GM21360 (cell line): ENCODE measurements at regions not wholly inside any gene's neighbourhood (a gene's known extent, or its start where the extent isn't known, plus 50 kb on each side); places are given as distances from the start of the nearest gene placed in this dataset.
"Not testable (repeated sequence)": the region's sequence is repeated elsewhere in the genome, so short reads cannot be mapped to it uniquely, and the experiment has no call there.

Experiments
- ATAC-seq: cut with Tn5 transposase; IDR thresholded peaks from one replicate; pipeline ENCODE4 v1.9.1; 2021; ENCODE audit warnings: mild to moderate bottlenecking, moderate library complexity; ENCODE audit not compliant: unreplicated experiment

- ATAC-seq = no peak
Measured at GRCh38 chr2:142668420-142668819, 209.0 kb upstream of the KYNU start.

DNA sequence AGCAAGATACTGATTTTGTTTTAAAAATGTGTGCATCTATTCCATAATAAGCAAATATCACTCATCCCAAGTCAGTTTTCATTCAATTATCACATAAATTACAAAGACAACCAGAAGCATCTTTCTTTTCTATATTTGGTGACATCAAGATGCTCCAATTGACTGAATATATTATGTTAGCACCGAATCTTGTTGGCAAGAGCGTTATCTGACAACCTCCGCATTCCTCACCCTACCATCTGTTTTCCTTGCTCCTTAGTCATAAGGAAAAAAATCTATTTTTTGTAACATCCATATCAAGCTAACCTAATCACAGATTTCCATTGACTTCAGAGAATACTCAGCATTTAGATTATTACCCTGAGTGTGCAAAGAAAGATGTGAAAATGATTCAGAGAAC, 212.2 kb upstream of the KYNU start:
- ATAC-seq = no peak

- ATAC-seq = no peak
Measured at GRCh38 chr2:142650601-142651000, 226.9 kb upstream of the KYNU start.

GRCh38 chr2:142649581-142649980, 227.9 kb upstream of the KYNU start:
- no peak for ATAC-seq

DNA sequence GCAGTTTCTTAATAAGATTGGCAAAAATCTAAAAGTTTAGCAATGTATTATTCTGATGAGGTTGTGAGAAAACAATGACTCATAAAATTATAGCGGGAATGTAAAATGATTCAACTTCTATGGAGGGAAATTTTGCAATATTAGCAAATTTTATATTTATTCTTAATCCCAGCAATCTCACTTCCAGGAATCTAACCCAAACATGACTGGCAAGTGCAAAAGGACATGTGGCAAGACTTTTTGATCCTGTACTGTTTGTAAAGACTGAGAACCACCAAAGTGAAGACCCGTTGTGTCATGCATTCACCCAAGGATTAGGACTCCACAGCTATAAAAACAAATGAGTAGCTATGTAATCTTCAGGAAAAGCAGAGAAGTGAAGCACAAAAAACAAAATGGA, 234.8 kb upstream of the KYNU start:
- ATAC-seq = no peak

- ATAC-seq = no peak
Measured at GRCh38 chr2:142629193-142629592, 248.3 kb upstream of the KYNU start.

DNA sequence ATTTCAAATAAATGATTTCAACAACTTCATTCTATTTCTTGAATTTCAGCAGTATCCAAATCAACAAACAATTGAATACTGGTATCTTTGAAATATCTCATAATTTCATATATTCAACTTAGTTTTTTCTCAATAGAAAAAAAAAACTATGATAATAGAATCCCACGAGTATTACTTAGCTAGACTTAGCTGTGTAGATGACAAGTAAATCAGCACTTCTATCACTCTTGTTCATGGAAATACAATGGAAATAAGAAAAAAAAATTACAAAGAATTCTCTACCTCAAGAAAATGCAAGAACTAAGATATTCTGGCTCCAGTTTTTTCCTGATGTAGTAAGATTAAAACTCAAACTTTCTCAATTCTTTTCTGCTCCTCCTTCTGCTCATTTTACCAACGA, 256.2 kb upstream of the KYNU start:
- no peak for ATAC-seq

DNA sequence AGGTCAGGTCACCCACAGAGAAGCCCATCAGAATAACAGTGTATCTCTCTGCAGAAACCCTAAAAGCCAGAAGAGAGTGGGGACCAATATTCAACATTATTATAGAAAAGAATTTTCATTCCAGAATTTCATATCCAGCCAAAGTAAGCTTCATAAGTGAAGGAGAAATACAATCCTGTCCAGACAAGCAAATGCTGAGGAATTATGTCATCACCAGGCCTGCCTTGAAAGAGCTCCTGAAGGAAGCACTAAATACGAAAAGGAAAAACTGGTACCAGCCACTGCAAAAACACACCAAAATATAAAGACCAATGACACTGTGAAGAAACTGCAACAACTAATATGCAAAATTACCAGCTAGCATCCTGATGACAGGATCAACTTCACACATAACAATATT, 260.0 kb upstream of the KYNU start:
- no peak for ATAC-seq

DNA sequence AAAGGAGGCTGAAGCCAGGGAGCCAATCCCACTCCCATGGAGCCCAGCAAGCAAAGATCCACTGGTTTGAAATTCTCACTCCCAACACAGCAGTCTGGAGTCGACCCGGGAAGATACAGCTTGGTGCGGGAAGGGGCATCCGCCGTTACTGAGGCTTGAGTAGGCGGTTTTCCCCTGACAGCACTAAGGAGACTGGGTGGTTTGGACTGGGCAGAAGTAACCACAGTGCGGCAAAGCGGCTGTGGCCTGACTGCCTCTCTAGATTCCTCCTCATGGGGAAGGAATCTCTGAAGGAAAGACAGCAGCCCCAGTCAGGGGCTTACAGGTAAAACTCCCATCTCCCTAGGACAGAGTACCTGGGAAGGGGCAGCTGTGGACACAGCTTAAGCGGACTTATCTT, 261.6 kb upstream of the KYNU start:
- no peak for ATAC-seq

GRCh38 chr2:142613193-142613592, 264.3 kb upstream of the KYNU start:
- ATAC-seq = not testable (repeated sequence)

- ATAC-seq = no peak
Measured at GRCh38 chr2:142605421-142605820, 272.0 kb upstream of the KYNU start.

GRCh38 chr2:142603759-142604158, 273.7 kb upstream of the KYNU start:
- ATAC-seq = no peak

- no peak for ATAC-seq
Measured at GRCh38 chr2:142602418-142602989, 275.0 kb upstream of the KYNU start.

GRCh38 chr2:142601794-142602193, 275.7 kb upstream of the KYNU start:
- no peak for ATAC-seq

- ATAC-seq = no peak
Measured at GRCh38 chr2:142599504-142599903, 278.0 kb upstream of the KYNU start.

- no peak for ATAC-seq
Measured at GRCh38 chr2:142598846-142599245, 278.6 kb upstream of the KYNU start.

DNA sequence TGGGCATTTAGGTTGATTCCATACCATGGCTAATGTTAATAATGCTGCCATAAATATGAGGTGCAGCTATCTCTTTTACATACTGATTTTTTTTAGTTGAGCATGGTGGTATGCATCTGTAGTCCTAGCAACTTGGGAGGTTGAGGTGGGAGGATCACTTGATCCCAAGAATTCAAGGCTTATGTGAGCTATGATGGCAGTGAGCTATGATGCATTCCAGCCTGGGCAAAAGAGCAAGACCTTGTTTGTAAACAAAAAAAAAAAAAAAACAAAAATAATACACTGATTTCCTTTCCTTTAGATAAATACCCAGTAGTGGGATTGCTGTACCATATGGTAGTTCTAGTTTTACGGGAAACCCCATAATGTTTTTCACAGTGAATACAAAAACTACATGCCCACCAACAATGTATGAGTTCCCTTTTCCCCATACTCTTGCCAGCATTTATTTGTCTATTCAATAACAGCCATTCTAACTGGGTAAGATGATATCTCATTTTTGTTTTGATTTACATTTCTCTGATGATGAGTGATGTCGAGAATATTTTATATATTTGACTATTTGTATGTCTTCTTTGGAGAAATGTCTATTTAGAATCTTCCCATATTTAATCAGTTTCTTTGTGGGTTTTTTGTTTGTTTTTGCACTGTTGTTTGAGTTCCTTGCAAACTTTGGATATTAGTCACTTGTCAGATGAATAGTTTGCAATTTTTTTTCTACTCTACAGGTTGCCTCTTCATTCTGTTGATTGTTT, 281.0 kb upstream of the KYNU start:
- ATAC-seq = no peak

DNA sequence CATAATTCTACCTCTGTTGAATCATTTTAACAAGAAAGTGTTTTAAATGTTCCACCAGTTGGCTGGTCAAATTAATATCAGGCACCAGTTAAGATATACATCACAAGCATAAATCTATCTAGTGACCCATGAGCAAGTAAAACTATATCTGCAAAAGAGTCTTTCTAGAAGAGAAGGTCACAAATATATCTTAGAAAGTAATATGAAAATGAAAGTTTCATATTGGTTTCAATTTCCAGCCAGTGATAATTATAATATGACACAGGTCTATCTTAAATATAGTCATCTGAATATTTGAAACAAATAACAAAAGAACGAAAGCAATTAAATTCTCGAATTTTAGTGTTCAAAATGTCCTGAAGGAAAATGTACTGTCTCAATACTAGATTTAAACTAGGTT, 282.5 kb upstream of the KYNU start:
- no peak for ATAC-seq

DNA sequence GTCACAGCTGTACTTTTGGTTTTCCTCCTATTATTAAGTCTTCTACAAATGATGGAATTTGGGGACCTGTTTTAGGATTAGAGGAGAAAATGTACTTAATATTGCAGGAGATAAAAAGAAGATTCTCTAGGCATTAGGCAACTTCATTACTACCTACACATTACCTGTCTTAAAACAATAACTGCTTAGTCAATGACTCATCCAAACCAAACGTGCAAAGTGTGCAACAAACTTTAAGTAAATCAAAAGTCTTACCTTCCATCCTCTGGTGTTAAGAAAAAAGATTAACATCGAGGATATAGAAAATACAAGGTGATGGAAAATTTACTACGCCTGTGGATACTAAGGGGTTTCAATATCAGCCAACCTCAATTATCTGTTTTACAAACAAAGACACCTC, 285.3 kb upstream of the KYNU start:
- ATAC-seq = no peak

DNA sequence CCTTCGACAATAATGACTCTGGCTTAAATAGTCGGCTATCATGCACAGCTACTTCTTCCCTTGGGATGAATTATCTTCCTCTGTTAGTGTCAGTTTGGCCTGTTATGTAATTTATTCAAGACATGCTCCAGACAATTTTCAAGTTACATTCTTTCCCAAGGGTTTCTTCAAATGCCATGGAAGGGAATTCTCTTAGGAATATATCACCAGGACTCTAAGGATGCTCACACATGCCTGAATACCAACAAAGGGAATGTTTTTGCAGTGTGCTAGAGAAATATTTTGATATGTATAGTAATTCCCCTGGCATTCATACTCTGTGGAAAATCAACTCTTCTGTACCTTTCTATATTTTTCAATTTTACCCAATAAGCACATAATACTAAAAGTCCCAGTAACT, 286.0 kb upstream of the KYNU start:
- ATAC-seq = no peak

GRCh38 chr2:142588269-142588668, 289.2 kb upstream of the KYNU start:
- ATAC-seq = no peak

DNA sequence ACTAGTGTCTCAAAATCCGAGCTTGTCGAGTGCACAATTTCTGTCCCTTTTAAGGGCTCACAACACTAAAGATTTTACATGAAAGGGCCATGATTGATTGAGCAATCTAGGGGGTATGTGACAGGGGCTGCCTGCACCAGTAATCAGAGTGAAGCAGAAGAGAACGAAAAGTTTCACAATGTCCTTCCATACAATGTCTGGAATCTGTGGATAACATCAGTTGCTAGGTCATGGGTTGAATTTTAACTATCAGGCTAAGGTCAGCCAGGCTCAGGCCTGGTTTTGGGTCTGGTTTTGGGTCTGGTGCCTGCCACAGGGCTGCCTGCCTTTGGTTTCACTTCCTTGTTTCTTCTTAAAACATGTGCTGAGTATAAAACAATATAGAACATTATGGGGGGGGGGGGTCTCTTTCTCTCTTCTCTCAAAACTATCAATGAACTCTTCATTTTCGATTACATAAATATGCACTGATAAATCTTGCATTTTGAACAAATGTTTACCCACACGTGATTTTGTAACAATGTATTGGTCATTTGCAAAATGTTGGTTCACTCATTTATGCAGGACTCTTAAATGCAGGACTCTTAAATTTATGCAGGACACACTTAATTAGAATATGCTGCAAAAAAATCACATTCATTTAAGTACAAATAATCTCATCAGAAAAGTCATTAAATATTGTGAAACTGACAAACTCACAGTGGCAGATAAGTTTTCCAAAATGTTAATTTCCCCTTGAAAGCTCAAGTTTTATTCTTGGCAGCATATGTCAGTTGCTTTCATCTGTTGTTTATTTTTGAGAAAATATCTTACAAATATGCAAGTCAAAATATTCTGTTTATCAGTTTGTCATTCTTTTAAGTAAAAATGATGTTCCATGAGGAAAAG, 290.5 kb upstream of the KYNU start:
- ATAC-seq = no peak
